AG09309 (cell line): ENCODE measurements at regions not wholly inside any gene's neighbourhood (a gene's known extent, or its start where the extent isn't known, plus 50 kb on each side); places are given as distances from the start of the nearest gene placed in this dataset.

Source experiments
- DNase-seq: peaks from one replicate; pipeline ENCODE4 v3.0.0-alpha.2; 2010; ENCODE audit warnings: low read depth
- H3K4me3 ChIP-seq: 2 replicates; pipeline ENCODE4 v1.5.1; 2011; ENCODE audit warnings: mild to moderate bottlenecking, low read depth, low read length, moderate library complexity; ENCODE audit not compliant: control insufficient read depth
- CTCF ChIP-seq: IDR thresholded peaks from 2 replicates; pipeline ENCODE4 v1.5.1; 2011; ENCODE audit warnings: mild to moderate bottlenecking, low read depth, low read length, inconsistent platforms; ENCODE audit not compliant: insufficient read depth, control insufficient read depth; ENCODE audit errors: missing control alignments

GRCh38 chr15:45884755-45885445 lies 250.1 kb downstream of the SQOR start:
- DNase-seq = no peak
- no peak for TF ChIP-seq CTCF
- no peak overlapping the region for H3K4me3 ChIP-seq

GRCh38 chr15:45885801-45886200 lies 251.0 kb downstream of the SQOR start:
- no peak overlapping the region for H3K4me3 ChIP-seq
- DNase-seq = no peak
- TF ChIP-seq CTCF = no peak

GRCh38 chr15:45891766-45892165 lies 256.9 kb downstream of the SQOR start:
- no peak for TF ChIP-seq CTCF
- peak; percentile 28 for DNase-seq
- H3K4me3 ChIP-seq = no peak overlapping the region

- DNase-seq = peak; percentile 14
- TF ChIP-seq CTCF = no peak
- no peak overlapping the region for H3K4me3 ChIP-seq
These were observed 257.4 kb downstream of the SQOR start for GRCh38 chr15:45892182-45892581.

GRCh38 chr15:45903283-45903682 lies 268.5 kb downstream of the SQOR start:
- H3K4me3 ChIP-seq = no peak overlapping the region
- DNase-seq = no peak
- TF ChIP-seq CTCF = no peak

- no peak for TF ChIP-seq CTCF
- DNase-seq = no peak
These were observed 269.2 kb downstream of the SQOR start for GRCh38 chr15:45904019-45904418.

More at GRCh38 chr15:45904019-45904418, 269.2 kb downstream of the SQOR start:
- H3K4me3 ChIP-seq = no peak overlapping the region
